ENCODE measurements at regions not wholly inside any gene's neighbourhood (a gene's known extent, or its start where the extent isn't known, plus 50 kb on each side); places are given as distances from the start of the nearest gene placed in this dataset.

DNA sequence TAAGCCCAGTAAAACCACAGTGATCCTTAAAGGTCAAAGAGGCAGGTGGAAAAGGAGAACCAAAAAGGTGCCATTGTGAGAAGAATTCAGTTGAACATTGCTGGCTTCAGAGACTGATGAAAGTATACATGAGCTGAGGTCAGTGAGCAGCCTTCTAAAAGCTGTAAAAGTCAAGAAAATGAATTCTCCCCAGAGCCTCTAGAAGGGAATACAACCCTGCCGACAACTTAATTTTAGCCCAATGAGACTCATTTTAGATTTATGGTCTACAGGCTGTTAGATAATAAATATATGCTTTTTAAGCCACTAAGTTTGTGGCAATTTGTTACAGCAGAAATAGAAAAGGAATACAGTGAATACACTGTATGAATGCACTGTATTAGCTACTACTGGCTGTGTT is 911.4 kb downstream of the TRIB2 start:
- DNase-seq (ENCODE audit: low read depth, low spot score), result no peak
- no peaks in the 10 kb centered on the region for H3K9me3 ChIP-seq (ENCODE audit: control insufficient read depth, low read depth, low read length)
- H3K9me1 ChIP-seq (ENCODE audit: control insufficient read depth, extremely low read depth, insufficient read depth, low read length), result no peaks in the 10 kb centered on the region
- H3K27ac ChIP-seq (ENCODE audit: control insufficient read depth, insufficient read depth, low read length), result no peak overlapping the region
- H4K20me1 ChIP-seq (ENCODE audit: control insufficient read depth, extremely low read depth, insufficient read depth, low read length), result no peaks in the 10 kb centered on the region
- no peaks in the 10 kb centered on the region for H3K4me1 ChIP-seq (ENCODE audit: control insufficient read depth, extremely low read depth, insufficient read depth, low read length)
- FAIRE-seq, result no peak
- H3K27me3 ChIP-seq (ENCODE audit: control insufficient read depth, extremely low read depth, insufficient read depth, low read length), result no peaks in the 10 kb centered on the region
- dilution Hi-C loops (cut with MboI; ENCODE audit: extremely low pct_ligation_motif_present, low sequenced_read_pairs), result no loop called here
- H3K4me2 ChIP-seq (ENCODE audit: control insufficient read depth, extremely low read depth, insufficient read depth, low read depth, low read length), result no peak overlapping the region
- H3K79me2 ChIP-seq (ENCODE audit: control insufficient read depth, insufficient read depth, low read length), result no peaks in the 10 kb centered on the region
- no peak overlapping the region for H2AFZ ChIP-seq (ENCODE audit: control insufficient read depth, low read length)
- no peak overlapping the region for H3K9ac ChIP-seq (ENCODE audit: control insufficient read depth, extremely low read depth, insufficient read depth, low read length)
- H3K36me3 ChIP-seq (ENCODE audit: control insufficient read depth in 2 of 2, extremely low read depth in 1 of 2, insufficient read depth in 2 of 2, low read length in 2 of 2), result no peaks in the 10 kb centered on the region
- no peak for TF ChIP-seq EZH2 (IDR thresholded peaks at IDR 0.05; ENCODE audit: low read length)
- TF ChIP-seq, protein P1, sequence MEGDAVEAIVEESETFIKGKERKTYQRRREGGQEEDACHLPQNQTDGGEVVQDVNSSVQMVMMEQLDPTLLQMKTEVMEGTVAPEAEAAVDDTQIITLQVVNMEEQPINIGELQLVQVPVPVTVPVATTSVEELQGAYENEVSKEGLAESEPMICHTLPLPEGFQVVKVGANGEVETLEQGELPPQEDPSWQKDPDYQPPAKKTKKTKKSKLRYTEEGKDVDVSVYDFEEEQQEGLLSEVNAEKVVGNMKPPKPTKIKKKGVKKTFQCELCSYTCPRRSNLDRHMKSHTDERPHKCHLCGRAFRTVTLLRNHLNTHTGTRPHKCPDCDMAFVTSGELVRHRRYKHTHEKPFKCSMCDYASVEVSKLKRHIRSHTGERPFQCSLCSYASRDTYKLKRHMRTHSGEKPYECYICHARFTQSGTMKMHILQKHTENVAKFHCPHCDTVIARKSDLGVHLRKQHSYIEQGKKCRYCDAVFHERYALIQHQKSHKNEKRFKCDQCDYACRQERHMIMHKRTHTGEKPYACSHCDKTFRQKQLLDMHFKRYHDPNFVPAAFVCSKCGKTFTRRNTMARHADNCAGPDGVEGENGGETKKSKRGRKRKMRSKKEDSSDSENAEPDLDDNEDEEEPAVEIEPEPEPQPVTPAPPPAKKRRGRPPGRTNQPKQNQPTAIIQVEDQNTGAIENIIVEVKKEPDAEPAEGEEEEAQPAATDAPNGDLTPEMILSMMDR (optimal IDR thresholded peaks at IDR 0.05 in 1 of 3, IDR thresholded peaks at IDR 0.05 in 1 of 3, conservative IDR thresholded peaks at IDR 0.05 in 1 of 3; ENCODE audit: extremely low read depth in 1 of 3, insufficient read depth in 2 of 3, low read length in 3 of 3), result no peak
- no peak overlapping the region for H3K4me3 ChIP-seq (ENCODE audit: control insufficient read depth in 2 of 3, extremely low read depth in 1 of 3, insufficient read depth in 2 of 3, low read depth in 1 of 3, low read length in 3 of 3)

DNA sequence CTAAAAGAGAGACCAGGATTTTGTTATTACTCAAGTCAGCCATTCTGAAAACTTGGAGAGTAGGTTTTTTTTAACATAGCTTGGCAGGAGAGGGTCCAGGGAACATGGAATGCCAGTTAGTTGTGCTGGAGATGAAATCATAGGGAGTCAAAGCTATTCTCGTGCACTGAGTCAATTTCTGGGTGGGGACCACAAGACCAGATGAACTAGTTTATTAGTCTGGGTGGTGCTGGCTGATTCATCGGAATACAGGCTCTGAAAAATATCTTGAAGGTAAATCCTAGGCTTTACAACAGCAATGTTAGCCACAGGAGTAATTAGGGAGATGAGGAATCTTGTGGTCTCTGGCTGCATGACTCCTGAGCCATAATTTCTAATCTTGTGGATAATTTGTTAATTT is 921.4 kb downstream of the TRIB2 start:
- TF ChIP-seq, protein P1 (optimal IDR thresholded peaks at IDR 0.05 in 1 of 3, IDR thresholded peaks at IDR 0.05 in 1 of 3, conservative IDR thresholded peaks at IDR 0.05 in 1 of 3; ENCODE audit: extremely low read depth in 1 of 3, insufficient read depth in 2 of 3, low read length in 3 of 3), result no peak
- no peak for TF ChIP-seq EZH2 (IDR thresholded peaks at IDR 0.05; ENCODE audit: low read length)
- dilution Hi-C loops (cut with MboI; ENCODE audit: extremely low pct_ligation_motif_present, low sequenced_read_pairs), result no loop called here
- DNase-seq (ENCODE audit: low read depth, low spot score) (peak; percentile 56), FAIRE-seq (peak; percentile 93)
- Histone ChIP-seq H3K4me2 (ENCODE audit: control insufficient read depth, extremely low read depth, insufficient read depth, low read depth, low read length) (peak overlapping the region; percentile 58), H2AFZ (ENCODE audit: control insufficient read depth, low read length) (no peak overlapping the region), H3K79me2 (ENCODE audit: control insufficient read depth, insufficient read depth, low read length) (no peaks in the 10 kb centered on the region), H3K9me1 (ENCODE audit: control insufficient read depth, extremely low read depth, insufficient read depth, low read length) (no peaks in the 10 kb centered on the region), H3K27ac (ENCODE audit: control insufficient read depth, insufficient read depth, low read length) (peak overlapping the region; percentile 40), H3K4me3 (ENCODE audit: control insufficient read depth in 2 of 3, extremely low read depth in 1 of 3, insufficient read depth in 2 of 3, low read depth in 1 of 3, low read length in 3 of 3) (no peak overlapping the region), H3K4me1 (ENCODE audit: control insufficient read depth, extremely low read depth, insufficient read depth, low read length) (peaks cover 12% of the 10 kb centered on the region), H3K36me3 (ENCODE audit: control insufficient read depth in 2 of 2, extremely low read depth in 1 of 2, insufficient read depth in 2 of 2, low read length in 2 of 2) (no peaks in the 10 kb centered on the region), H3K9ac (ENCODE audit: control insufficient read depth, extremely low read depth, insufficient read depth, low read length) (no peak overlapping the region), H3K27me3 (ENCODE audit: control insufficient read depth, extremely low read depth, insufficient read depth, low read length) (no peaks in the 10 kb centered on the region), H4K20me1 (ENCODE audit: control insufficient read depth, extremely low read depth, insufficient read depth, low read length) (no peaks in the 10 kb centered on the region), H3K9me3 (ENCODE audit: control insufficient read depth, low read depth, low read length) (peaks cover 1% of the 10 kb centered on the region)
